Epithelial cell of esophagus (primary cell): ENCODE measurements at regions not wholly inside any gene's neighbourhood (a gene's known extent, or its start where the extent isn't known, plus 50 kb on each side); places are given as distances from the start of the nearest gene placed in this dataset.

Source experiments
- DNase-seq: peaks from one replicate; pipeline ENCODE4 v3.0.0; 2010; ENCODE audit warnings: low read depth
- H3K4me3 ChIP-seq: 2 replicates; pipeline ENCODE4 v1.5.1; 2011; ENCODE audit warnings: mild to moderate bottlenecking, low read length, control low read depth
- CTCF ChIP-seq: IDR thresholded peaks from 2 replicates; pipeline ENCODE4 v1.5.1; 2011; ENCODE audit warnings: low read depth, mild to moderate bottlenecking, low read length, control low read depth, inconsistent platforms; ENCODE audit not compliant: insufficient read depth; ENCODE audit errors: missing control alignments

- TF ChIP-seq CTCF, result no peak
- no peak for DNase-seq
- H3K4me3 ChIP-seq, result no peak overlapping the region
These were observed 122.3 kb upstream of the PRR20G start for GRCh38 chr3:127410137-127410488.

GRCh38 chr3:127409421-127410136 lies 121.7 kb upstream of the PRR20G start:
- DNase-seq, result no peak
- H3K4me3 ChIP-seq, result no peak overlapping the region
- TF ChIP-seq CTCF, result no peak

- DNase-seq, result no peak
- TF ChIP-seq CTCF, result no peak
- no peak overlapping the region for H3K4me3 ChIP-seq
These were observed 121.0 kb upstream of the PRR20G start for GRCh38 chr3:127408684-127409420.

- no peak for TF ChIP-seq CTCF
- DNase-seq, result no peak
- no peak overlapping the region for H3K4me3 ChIP-seq
These were observed 120.3 kb upstream of the PRR20G start for GRCh38 chr3:127408022-127408683.

GRCh38 chr3:127407026-127407939 lies 119.4 kb upstream of the PRR20G start:
- no peak overlapping the region for H3K4me3 ChIP-seq
- no peak for TF ChIP-seq CTCF
- no peak for DNase-seq

GRCh38 chr3:127406309-127407025 lies 118.6 kb upstream of the PRR20G start:
- TF ChIP-seq CTCF, result peak; percentile 23
- DNase-seq, result peak; percentile 44
- H3K4me3 ChIP-seq, result no peak overlapping the region
